DND-41 (cell line): ENCODE measurements at regions not wholly inside any gene's neighbourhood (a gene's known extent, or its start where the extent isn't known, plus 50 kb on each side); places are given as distances from the start of the nearest gene placed in this dataset.

Experiments used
- CTCF ChIP-seq: IDR thresholded peaks from 2 replicates; pipeline ENCODE4 v1.5.1; 2012; ENCODE audit warnings: borderline replicate concordance, low read length, moderate library complexity, mild to moderate bottlenecking; ENCODE audit not compliant: poor library complexity, severe bottlenecking; ENCODE audit errors: extremely low read depth
- EZH2 ChIP-seq: IDR thresholded peaks from 3 replicates; pipeline ENCODE4 v1.6.1; 2012; ENCODE audit warnings: borderline replicate concordance, low read depth, mild to moderate bottlenecking, moderate library complexity, low read length, inconsistent platforms; ENCODE audit not compliant: severe bottlenecking

GRCh38 chr17:13775450-13775849 is 173.7 kb upstream of the HS3ST3A1 start:
- TF ChIP-seq CTCF: no peak
- TF ChIP-seq EZH2: no peak
